GM19372 (cell line): ENCODE measurements at regions not wholly inside any gene's neighbourhood (a gene's known extent, or its start where the extent isn't known, plus 50 kb on each side); places are given as distances from the start of the nearest gene placed in this dataset.

Experiments
- ATAC-seq: cut with Tn5 transposase; IDR thresholded peaks from one replicate; pipeline ENCODE4 v1.9.1; 2021; ENCODE audit warnings: mild to moderate bottlenecking, low read depth, moderate library complexity; ENCODE audit not compliant: unreplicated experiment

DNA sequence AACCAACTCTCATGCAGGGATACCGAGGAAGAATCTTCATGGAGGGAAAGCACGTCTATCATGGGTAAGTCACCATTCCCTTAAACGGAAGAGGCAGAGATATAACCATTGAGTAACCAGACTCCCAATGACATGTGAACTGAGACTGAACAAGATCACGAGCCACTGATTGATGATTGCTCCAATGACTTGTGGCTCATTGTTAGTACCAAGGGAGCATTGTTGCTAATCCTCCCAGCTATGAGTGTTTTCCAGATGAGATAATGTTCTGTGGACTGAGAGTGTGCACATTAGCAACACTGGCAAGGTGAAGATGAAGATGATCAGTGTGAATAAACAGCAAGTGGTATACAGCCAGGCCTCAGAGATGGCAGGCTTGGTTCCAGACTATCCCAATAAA is 219.2 kb upstream of the MAP3K1 start:
- ATAC-seq, result no peak

DNA sequence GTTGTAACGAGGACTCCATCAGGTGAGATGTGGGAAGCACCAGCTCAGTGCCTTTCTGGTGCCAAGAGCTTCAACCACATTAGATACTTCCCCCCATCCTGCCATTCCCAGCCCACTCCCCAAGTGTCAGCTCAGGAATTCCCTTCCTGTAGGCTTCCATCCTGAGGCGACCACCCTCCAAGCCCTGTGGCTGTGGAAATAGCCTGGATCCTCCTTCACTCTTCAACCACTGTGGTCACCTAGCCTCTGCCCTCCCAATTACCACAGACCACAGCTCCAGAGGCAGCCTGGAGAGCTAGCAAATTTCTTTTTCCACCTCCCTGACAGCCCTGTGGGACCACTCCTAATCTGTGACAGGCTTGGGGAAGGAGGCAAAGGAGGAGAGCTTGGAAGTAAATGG is 219.8 kb upstream of the MAP3K1 start:
- ATAC-seq, result no peak

DNA sequence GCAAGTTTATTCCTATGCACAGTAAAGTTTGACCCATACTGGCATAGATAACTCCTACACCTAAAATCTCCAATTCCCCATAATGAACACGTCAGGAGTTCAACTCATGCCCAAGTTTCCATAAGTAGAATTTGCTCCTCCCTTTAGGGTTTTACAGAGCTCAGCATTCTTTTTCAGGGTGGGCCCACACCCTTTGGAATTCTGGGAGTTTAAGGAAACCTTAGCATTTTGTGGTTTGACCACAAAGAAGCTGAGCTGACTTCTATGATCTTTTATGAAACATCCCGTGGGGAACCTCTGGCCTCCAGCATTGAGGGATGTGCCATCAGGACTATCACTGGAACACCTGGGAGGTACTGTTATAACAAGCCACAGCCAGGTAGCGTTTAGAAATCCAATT is 220.6 kb upstream of the MAP3K1 start:
- ATAC-seq, result no peak

DNA sequence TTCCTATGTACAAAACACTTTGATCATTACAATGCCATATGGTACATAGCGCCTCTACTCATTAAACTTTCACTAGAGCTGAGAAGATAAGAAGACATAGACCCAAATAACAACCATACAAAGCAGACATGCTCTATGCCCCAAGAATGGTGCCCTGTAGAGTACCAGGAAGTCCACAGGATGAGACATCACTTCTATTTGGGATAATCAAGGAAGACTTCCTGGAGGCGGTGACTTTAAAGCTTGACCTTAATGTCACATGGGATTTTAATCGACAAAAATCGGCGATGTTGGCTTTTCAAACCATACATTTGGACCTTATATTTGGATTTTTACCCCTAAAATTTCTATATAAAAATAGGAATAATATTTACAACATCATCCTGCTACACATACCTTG is 224.3 kb upstream of the MAP3K1 start:
- ATAC-seq, result no peak

DNA sequence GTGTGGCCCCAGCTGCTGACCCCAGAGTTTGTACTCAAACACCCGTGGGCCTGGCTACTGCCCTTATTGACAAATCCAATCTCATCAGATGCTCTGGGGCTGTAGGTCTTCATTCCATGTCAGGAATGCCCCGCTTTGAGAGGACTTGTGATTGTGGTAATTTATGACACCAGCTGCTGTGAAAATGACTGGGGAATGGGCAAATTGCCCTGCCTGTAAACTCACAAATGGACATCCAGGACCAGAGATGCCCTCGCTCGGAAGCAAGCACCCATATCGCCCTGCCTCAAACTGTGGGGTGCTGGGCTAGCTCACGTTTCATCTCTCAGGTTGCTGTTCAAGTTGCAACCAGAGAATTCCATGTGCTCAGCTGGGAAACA is 225.9 kb upstream of the MAP3K1 start:
- ATAC-seq, result no peak

DNA sequence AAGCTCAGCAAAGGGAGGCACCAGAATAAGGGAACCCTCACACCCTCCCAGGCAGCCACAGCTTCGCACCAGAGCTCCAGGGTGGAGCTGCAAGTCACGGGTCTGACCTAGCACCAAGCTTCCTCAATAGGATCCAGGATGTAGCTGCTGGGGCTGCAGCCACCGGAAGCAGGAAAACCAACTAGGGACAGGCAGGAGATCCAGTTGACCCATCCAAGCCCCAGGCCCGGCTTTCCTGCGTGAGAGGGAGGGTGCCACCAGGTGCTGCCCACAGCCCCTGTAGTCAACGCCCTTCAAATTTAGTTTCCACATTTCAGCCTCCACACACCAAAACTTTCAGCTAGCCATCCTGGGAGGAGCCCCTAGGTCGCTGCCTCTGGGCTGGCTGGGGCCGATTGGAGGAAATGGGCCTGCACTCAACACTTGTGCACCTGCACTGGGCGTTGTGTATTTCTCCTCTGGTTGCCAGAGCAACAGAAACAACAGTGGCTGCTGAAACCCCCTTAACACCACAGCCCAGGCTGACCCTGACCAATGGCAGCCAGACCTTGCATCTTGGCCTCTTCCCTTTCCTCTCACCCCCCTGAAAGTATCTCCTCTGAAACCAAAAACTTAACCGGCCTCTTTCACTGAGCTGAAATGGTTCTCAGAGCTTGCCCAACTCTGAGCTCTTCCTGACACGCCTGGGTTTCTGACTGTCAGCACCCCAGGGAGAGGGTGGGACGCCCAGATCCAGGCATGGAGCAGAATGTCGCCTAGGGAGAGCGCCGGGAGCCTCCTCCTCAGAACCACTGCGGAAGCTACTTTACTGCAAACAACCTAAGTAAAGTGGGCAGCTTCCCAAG is 226.5 kb upstream of the MAP3K1 start:
- ATAC-seq, result peak; percentile 99

DNA sequence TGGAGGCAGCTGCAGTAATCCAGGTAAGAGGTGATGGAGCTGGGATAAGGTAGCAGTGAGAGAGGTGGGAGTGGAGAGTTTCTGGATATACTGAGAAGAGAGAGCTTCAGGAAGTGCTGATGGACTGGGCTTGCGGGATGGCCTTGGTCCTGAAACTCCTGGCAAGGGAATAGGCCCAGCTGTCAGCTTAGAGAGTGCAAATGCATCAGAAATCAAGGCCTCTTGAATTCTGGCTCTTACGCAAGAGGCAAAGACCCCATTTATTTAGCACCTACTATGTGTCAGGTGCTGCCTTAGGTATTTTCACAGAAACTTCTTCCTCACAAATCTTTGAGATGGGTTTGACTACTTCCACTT is 227.2 kb upstream of the MAP3K1 start:
- ATAC-seq, result no peak

DNA sequence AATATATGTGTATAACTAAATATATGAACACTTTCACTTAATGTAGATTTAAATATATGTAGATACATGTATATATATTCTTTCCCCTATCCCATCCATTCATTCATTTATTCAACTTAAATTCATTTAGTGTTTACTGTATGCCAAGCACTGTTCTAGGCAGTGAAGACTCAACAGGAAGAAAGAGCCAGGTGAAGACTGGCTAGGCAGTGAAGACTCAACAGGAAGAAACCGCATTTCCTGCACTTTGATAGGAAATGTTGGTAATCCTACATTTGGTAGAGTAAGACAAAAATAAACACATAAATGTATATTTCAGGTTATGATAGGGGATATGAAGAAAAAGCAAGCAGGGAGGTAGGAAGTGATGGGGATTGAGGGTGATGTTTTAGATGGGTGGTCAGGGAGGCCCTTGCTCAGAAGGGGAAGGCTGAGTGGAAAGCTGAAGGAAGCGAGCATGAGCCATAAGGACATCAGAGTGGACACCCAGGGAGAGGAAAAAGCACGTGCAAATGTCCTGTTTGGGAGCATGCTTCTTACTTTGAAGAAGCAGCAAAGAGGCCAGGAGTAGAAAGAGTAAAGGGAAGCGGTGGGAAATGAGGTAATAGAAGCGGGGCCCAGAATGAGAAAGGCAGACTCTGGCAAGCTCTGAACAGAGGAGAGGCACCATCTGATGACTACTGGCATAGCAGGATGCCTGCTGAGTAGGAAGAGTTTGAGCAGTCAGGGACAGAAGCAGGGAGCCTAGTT is 227.8 kb upstream of the MAP3K1 start:
- ATAC-seq, result no peak

DNA sequence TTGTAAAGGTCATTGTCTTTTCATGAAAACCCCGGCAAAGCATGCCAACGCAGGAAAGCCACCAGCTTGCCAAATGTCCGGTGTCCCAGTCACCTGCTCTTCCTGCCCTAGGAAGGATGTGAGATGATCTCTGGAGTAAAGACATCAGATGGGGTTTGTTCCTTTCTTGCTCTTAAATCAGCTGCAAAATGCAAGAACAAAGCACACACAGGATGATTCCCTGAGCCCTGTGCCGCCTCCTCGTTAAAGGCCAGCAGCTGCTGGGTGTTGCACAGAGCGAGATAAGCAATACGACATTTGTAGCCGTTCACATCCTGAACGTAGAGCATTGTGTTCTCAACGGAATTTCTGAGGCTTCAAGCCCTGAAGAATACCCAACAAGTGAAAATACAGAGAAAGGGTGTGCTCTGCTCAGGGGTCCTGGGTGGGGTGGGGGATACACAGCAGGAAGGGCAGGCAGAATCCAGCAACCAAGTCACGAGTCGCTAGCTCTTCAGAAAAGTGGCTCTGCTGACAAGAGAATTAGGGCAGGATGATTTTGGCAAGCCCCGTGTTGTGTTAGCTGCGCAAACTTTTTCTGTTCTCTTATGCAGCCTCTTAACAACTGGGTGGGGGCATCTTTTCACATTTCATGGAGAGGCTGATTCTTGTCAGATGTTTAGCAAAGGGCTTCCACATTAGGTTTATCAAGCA is 229.2 kb upstream of the MAP3K1 start:
- no peak for ATAC-seq

DNA sequence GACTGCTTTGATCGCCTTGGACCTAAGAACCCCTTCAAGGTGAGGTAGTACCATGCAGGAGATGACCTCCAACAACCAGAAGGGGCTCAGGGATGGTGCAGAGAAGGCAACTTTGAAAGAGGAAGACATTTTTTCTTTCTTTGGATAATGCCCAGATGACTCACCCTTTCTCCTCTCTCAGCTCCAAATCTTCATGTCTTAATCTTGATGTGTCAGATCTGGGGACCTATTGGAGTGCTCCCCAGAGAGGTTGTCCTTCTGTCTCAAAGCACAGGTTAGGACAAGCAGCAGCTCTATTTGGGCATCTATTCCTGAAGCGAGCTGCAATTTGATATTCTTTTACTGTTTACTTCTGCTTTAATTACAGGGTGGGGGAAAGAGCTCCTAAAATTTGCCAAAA is 229.9 kb upstream of the MAP3K1 start:
- no peak for ATAC-seq

DNA sequence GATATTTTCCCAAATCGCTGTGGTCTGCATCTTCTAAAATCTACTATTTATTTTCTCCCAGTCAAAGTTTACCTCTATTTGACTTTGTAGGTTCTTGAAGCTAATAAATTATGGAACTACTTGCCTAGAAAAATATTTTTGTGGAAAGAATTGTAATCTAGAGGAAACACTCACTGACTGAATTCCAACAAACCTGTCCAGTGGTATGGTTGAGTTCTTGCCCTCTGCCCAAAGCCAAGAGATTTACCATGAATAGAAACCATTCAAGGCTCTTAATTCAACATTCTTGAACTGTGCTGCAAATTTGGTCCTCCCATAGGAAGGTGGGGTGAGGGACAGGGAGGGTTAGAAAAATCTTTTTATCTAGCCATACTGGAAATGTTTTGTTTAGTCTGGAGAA is 233.9 kb upstream of the MAP3K1 start:
- no peak for ATAC-seq

DNA sequence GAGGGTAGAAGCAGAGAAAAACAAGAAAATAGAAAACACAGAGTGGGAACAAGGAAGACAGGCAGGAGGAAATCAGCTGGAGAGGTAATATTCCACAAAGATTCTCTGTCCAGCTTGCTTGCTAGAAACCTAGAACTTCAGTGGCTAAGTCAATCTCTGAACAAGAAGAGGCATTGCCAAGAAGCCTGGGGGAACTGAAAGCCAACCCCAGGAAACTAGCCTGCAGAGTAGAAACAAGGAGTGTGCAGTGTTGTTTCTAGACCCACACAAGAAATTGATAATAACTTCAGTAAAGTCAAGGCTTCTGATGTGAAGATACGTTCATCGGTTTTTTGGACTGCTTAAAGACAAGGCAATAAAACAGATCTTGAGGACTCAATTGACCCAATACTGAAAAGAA is 234.5 kb upstream of the MAP3K1 start:
- ATAC-seq, result no peak

DNA sequence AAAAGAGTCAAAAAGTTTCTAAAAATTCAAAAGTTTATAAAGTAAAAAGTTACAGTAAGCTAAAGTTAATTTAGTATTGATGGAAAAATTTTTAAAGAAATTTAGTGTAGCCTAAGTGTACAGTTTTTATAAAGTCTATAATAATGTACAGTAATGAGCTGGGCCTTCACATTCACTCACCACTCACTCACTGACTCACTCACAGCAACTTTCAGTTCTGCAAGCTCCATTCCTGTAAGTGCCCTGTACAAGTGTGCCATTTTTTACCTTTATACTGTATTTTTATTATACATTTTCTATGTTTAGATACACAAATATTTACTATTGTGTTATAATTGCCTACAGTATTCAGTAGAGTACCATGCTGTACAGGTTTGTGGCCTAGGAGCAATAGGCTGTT is 239.5 kb upstream of the MAP3K1 start:
- ATAC-seq, result no peak

DNA sequence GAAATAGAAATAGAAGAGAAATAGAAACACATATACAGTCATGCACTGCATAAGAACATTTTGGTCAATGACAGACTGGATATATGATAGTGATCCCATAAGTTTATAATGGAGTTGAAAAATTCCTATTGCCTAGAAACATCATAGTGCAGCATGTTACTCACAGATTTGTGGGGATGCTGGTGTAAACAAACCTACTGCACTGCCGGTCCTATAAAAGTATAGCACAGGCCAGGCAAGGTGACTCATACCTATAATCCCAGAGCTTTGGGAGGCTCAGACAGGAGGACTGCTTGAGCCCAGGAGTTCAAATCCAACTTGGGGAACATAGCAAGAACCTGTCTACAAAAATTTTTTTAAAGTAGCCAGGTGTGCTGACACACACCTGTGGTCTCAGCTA is 240.6 kb upstream of the MAP3K1 start:
- no peak for ATAC-seq

DNA sequence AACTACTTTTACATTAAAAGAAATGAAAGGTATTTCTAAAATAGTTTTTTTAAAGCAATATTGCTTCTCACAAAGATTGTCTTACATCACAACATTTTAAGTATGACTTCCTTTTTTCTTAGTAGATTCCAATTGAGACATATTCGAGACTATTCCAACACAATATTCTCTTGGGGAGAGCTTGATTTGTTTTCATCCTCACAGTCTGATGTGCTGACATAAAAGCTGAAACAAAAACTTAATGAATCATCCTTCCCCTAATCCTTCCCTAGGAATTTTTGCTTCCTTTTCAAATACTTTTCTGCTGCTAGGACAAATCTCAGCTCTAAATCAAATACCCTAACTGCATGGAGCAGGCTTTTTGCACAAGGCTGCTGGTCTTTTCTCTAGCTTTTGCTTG is 245.8 kb upstream of the MAP3K1 start:
- ATAC-seq, result no peak

DNA sequence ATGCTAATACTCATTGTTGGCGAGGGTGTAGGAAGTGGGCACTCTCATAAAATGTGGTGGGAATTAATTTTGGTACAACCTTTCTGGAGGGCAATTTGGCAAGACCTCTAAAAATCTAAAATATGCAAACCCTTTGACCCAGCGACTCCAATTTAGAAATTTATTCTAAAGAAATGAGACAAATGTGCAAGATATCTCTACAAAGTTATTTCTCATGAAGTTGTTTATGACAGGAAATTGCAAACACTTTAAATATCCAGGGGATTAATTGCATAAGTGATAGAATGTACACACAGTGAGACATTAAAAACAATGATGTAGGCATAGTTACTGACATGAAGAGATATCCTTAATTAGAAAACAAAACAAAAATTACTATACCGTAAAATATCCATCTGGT is 246.3 kb upstream of the MAP3K1 start:
- ATAC-seq, result no peak

DNA sequence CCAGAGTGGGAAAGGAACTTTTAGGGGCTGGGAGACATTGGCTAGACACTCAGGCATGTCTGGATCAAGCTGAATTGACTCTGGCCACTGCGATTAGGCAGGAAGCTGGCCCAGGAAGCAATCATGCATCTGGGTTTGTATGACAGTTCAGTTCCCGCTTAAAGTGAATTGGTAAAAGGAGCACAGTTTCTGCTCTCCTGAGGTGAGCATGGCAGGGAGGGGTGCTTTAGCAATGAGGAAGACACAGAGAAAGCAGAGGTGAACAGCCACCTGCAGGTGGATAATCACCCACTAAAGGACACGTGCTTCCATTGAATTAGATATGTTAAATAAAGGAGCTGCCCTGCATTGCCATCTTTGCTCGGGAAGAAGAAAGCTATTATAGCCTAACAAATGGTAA is 248.1 kb upstream of the MAP3K1 start:
- ATAC-seq, result no peak

DNA sequence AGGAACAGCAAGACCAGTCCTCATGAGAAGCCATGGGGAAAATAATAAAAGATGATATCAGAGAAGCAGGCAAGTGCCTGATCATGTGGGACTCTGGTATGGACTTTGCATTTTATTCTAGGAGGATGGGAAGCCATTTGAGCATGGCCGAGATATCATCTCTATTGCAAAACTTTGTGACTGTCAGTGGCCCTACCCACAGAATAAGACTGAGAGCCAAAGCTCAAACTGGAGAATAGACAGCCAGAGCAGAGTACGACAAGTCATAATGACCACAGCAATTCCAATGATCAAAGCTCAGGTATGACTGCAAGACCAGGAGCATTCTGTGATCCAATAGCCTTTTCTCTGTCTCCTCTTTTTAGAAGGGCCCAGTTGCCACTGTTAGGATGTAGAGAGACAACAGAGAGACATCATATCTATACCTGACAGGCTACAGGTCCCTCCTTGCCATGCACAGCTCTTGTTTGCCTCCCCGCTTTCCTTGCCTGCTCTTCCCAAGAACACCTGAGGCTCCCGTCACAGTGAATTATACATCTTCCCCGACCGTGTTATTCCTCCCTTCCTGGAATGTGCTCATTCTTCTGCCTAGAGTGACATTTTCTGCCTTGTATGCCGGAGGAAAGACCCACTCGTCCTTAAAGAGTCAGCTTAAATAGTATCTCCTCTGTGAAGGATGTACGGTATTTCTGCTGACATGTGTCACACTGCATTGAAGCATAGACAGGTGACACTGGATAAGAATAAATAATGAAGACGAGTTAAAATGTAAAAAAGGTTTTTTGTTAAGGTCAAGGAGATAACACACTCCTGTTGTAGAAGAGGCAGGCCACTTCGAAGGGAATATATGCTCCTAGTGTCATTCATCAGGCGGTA is 248.7 kb upstream of the MAP3K1 start:
- no peak for ATAC-seq

DNA sequence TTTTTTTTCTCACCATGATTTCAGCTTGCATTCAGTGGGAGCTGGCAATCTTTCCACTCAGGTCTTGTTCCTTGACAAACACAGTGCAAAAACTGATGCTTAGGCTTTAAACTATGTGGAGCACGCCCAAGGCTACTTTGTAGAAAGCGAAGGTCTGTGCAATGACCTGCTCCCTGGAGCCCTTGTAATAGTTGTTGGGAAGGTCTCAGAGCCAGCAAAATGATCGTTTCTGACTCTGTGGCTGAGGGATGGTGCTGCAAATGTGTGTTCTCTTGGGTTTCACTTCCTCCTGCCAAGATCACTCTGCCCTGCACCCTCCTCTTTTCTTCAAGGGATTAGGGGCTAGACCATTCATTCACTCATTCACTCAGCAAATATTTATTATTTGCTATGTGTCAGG is 249.7 kb upstream of the MAP3K1 start:
- peak; percentile 74 for ATAC-seq

DNA sequence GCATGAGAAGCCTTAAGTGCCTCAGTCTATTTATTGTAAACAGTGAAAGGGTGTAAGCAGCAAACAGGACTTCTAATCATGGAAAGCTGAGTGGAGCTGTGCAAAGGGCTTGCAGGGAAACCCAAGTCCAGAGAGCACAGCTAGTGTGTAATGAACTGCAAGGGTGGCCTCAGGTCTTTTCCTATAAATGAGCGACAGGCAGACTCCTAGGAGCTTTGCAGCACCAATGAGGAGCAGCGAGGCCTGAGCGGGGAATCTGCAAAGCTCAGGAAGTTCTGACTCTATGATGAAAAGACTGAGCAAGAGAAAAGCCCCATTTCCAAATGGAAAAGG is 250.1 kb upstream of the MAP3K1 start:
- ATAC-seq, result no peak
